Stimulated activated CD8-positive, alpha-beta memory T cell treated with anti-CD3 and anti-CD28 coated beads, Interleukin-15, amount 100 ng/mL, for 1 hour (primary cell): ENCODE measurements at regions not wholly inside any gene's neighbourhood (a gene's known extent, or its start where the extent isn't known, plus 50 kb on each side); places are given as distances from the start of the nearest gene placed in this dataset.

Experiments used
- DNase-seq: peaks from one replicate; pipeline ENCODE4 v3.0.0-alpha.2; 2020; ENCODE audit warnings: low read depth

- DNase-seq, result no peak
Observed at GRCh38 chr7:9981742-9982349, 991.8 kb upstream of the PHF14 start.

- DNase-seq, result no peak
Observed at GRCh38 chr7:9983048-9983447, 990.6 kb upstream of the PHF14 start.

- DNase-seq, result no peak
Observed at GRCh38 chr7:10015687-10016086, 958.0 kb upstream of the PHF14 start.

- no peak for DNase-seq
Observed at GRCh38 chr7:10022480-10022879, 951.2 kb upstream of the PHF14 start.

- DNase-seq, result no peak
Observed at GRCh38 chr7:10022957-10023356, 950.7 kb upstream of the PHF14 start.

GRCh38 chr7:10034843-10035556 is 938.7 kb upstream of the PHF14 start:
- DNase-seq, result no peak

- DNase-seq, result no peak
Observed at GRCh38 chr7:10036693-10037092, 937.0 kb upstream of the PHF14 start.

GRCh38 chr7:10038351-10038750 is 935.3 kb upstream of the PHF14 start:
- DNase-seq, result no peak

- no peak for DNase-seq
Observed at GRCh38 chr7:10040674-10041073, 933.0 kb upstream of the PHF14 start.

- no peak for DNase-seq
Observed at GRCh38 chr7:10070899-10071298, 902.8 kb upstream of the PHF14 start.

GRCh38 chr7:10075866-10076265 is 897.8 kb upstream of the PHF14 start:
- no peak for DNase-seq

GRCh38 chr7:10076660-10077300 is 896.9 kb upstream of the PHF14 start:
- DNase-seq, result no peak

- DNase-seq, result no peak
Observed at GRCh38 chr7:10079572-10079971, 894.1 kb upstream of the PHF14 start.

GRCh38 chr7:10082896-10083295 is 890.8 kb upstream of the PHF14 start:
- no peak for DNase-seq

- no peak for DNase-seq
Observed at GRCh38 chr7:10083766-10084165, 889.9 kb upstream of the PHF14 start.

GRCh38 chr7:10085231-10085630 is 888.4 kb upstream of the PHF14 start:
- DNase-seq, result no peak

- no peak for DNase-seq
Observed at GRCh38 chr7:10100572-10100971, 873.1 kb upstream of the PHF14 start.

- no peak for DNase-seq
Observed at GRCh38 chr7:10101351-10101750, 872.3 kb upstream of the PHF14 start.

GRCh38 chr7:10104292-10104691 is 869.4 kb upstream of the PHF14 start:
- no peak for DNase-seq

GRCh38 chr7:10106609-10107008 is 867.1 kb upstream of the PHF14 start:
- DNase-seq, result no peak

GRCh38 chr7:10116511-10116910 is 857.2 kb upstream of the PHF14 start:
- DNase-seq, result no peak

- DNase-seq, result no peak
Observed at GRCh38 chr7:10117815-10118214, 855.9 kb upstream of the PHF14 start.

GRCh38 chr7:10120936-10121335 is 852.7 kb upstream of the PHF14 start:
- DNase-seq, result no peak

- DNase-seq, result no peak
Observed at GRCh38 chr7:10121631-10122030, 852.0 kb upstream of the PHF14 start.
